ENCODE measurements at regions not wholly inside any gene's neighbourhood (a gene's known extent, or its start where the extent isn't known, plus 50 kb on each side); places are given as distances from the start of the nearest gene placed in this dataset.
"Not testable (repeated sequence)": the region's sequence is repeated elsewhere in the genome, so short reads cannot be mapped to it uniquely, and the experiment has no call there.

DNA sequence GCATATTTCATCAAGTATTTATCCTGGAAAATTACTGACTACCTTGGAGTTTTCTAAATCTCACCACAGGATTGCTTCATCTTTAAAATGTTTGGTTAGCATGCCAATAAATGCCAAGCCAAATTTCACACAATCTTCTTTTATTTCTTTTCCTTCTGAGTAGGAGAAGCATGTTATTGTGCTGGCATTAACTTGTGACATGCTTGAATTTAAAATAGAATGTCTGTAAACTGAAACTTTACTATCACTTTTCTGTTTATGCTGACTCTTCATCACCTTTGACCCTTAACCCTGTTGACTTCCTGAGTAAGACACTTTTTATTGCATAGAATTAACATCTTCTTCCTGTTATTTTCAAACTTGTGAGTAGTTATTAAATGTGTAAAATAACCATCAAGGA, 56.2 kb upstream of the LRRTM4 start:
- no peak for DNase-seq

DNA sequence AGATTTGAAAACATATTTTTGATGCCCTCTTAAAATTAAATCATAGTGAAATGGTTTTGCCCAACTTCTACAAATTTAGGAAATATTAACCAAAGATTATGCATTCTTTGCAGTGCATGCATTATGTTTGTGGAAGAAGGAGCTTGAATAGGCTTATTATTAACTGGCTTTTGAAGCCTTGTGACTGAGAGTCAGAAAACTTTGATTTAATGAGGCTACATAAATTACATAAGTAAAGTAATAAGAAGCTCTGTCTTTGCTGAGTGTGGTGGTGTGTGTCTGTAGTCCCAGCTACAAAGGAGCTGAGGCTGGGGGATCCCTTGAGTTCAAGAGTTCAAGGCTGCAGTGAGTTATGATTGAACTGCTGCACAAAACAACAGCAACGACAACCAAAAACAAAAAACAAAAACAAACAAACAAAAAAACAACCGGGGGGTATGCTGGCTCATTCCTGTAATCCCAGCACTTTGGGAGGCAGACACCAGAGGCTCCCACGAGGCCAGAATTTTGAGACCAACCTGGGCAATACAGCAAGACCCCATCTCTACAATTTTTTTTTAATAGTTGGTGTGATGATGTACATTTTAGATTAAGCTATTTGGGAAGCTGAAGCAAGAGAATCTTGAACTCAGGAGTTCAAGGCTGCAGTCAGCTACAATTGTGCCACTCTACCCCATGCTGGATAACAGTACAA, 57.0 kb upstream of the LRRTM4 start:
- no peak for DNase-seq

DNA sequence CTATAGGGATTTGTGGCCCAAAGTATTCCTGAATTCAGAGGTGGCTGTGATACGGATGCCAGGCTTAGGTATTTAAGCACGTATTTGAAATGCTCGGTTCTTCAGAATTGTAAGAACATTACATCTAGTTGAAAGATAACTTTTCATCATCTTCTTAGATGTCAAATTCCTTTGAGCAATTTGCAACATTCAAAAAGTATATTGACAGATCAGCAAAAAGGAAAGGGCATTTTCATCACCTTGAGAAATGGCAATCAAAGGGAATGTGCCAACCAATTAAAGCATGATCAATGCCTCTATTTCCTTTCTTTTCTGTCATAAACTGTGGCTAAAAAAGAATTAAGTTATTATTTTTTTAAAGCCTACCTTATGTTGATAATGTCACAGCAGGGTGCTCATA, 66.3 kb upstream of the LRRTM4 start:
- no peak for DNase-seq

DNA sequence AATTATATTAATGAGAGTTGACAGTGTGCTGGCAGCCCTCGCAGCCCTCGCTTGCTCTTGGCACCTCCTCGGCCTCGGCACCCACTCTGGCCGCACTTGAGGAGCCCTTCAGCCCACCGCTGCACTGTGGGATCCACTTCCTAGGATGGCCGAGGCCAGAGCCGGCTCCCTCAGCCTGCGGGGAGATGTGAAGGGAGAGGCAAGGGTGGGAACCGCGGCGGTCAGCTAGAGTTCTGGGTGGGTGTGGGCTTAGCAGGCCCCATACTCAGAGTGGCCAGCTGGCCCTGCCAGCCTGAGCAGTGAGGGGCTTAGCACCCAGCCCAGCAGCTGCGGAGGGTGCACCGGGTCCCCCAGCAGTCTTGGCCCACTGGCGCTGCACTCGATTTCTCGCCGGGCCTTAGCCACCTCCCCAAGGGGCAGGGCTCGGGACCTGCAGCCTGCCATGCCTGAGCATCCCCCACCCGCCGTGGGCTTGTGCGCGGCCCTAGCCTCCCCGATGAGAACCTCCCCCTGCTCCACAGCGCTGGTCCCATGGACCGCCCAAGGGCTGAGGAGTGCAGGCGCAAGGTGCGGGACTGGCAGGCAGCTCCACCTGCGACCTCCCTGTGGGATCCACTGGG, 68.2 kb upstream of the LRRTM4 start:
- no peak for DNase-seq

DNA sequence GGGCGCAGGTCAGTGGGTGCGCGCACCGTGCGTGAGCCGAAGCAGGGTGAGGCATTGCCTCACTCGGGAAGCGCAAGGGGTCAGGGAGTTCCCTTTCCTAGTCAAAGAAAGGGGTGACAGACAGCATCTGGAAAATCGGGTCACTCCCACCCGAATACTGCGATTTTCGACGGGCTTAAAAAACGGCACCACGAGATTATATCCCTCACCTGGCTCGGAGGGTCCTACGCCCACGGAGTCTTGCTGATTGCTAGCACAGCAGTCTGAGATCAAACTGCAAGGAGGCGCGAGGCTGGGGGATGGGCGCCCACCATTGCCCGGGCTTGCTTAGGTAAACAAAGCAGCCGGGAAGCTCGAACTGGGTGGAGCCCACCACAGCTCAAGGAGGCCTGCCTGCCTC, 70.8 kb upstream of the LRRTM4 start:
- DNase-seq: not testable (repeated sequence)

DNA sequence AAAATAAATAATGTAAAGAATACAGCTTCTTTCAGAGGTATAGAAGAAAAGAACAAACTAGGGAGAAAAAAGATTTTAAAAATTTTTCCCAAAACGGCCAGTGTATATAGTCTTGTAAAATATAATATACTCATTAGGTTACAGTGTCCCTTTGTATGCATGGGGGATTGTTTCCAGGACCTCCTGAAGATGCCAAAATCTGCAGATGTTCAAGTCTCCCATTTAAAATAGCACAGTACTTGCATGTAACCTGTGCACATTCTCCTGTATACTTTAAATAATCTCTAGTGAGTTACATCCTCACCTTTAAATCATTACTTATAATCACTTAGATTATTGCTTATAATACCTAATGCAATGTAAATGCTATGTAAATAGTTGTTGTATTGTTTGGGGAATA, 80.6 kb upstream of the LRRTM4 start:
- DNase-seq: no peak

DNA sequence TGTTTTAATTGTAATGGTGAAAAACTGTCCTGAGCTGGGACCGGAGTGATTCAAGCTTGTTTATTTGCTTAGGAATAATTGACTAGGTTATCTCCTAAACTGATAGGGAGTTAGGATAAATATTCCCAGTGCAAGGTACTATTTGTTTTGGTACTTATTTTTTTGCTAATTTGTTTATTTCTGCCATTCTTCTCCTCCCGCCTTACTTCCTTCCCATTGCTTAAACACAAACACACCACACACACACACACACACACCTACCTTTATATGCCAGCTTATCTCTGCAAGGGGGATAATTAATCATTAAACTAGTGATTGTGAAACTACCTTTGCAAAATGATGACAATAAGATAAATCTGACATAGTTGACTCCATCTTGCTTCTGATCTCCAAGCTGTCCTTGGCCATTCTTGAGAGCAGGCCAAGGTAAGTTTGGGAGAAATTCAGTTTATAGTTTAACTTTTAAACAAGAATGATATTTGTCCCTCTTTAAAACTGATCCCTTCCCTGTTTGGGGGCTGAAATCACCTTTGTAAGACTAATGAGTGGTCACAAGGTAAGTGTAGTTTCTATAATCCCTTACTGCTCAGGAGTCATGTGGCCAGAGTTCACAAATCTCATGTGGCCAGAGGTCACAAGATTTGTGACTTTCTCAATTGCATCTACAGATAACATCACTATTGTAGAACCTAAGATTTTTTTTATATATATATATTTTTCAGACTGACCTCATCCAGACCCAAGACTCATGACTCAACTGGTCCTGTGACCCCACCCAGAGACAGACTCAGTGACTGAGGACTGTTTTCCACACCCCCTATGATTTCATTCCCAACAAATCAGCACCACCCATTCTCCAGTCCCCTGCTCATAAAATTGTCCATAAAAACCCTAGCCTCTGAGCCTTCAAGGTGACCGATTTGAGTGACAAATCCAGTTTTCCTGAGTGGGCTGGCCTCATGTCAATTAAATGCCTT, 83.1 kb upstream of the LRRTM4 start:
- DNase-seq: no peak

DNA sequence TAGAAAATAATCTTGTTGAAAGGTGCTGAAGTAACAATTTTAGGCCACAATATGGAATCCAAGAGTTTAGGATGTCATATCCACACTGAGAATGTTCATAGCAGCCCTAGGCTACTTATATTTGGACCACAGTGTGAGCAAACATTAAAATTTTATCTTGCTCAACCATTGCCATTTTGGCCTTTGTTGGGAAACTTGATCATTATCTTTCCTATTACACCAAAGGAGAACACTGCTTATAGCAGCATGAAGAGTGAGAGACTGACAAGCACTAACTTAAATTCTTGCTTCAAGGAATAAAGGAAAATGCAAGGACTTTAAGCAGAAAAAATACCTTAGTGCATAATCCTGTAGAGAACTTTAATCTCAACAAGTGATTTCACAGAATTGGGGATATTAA, 86.3 kb upstream of the LRRTM4 start:
- DNase-seq: no peak

DNA sequence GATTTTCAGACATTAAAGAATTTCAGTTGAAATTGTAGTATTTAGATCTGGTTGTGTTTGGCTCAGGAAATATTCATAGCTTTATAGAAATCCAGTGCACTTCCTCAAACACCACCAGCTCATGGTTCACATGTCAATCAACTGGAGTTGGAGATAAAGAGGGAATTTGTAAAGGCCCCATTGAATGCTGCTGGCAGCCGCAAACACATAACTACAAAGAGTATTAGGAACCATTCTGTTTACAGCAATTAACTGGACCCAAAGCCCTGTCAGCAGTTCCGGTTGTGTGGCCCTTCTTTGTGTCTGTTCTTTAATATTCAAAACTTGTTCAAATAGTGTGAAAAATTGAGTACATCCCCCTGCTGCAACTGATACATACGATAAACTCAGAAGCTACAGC, 107.4 kb upstream of the LRRTM4 start:
- no peak for DNase-seq

DNA sequence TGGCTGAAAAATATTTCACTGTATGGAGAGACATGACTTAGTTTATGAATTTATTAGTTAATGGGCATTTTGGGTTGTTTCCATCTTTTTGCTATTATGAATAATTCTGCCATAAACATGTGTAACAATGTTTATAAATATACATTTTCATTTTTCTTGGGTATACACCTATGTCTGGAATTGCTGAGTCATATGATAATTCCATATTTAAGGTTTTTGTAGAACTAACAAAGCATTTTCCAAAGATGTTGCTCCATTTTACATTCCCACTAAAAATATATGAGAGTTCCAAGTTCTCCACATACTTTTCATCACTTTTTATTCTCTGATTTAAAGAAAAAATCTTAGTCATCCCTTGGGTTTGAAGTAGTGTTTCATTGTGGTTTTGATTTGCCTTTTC, 108.8 kb upstream of the LRRTM4 start:
- no peak for DNase-seq

DNA sequence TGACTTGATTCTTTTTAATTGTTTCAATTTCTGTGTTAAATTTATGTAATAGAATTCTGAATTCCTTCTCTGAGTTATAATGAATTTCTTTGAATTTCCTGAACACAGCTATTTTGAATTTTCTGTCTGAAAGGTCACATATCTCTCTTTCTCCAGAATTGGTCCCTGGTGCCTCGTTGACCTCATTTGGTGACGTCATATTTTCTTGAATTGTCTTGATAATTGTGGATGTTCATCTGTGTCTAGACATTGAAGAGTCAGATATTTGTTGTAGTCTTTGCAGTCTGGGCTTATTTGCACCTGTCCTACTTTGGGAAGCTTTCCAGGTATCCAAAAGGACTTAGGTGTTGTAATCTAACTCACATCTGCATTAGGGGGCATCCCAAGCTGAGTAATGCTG, 111.4 kb upstream of the LRRTM4 start:
- no peak for DNase-seq

DNA sequence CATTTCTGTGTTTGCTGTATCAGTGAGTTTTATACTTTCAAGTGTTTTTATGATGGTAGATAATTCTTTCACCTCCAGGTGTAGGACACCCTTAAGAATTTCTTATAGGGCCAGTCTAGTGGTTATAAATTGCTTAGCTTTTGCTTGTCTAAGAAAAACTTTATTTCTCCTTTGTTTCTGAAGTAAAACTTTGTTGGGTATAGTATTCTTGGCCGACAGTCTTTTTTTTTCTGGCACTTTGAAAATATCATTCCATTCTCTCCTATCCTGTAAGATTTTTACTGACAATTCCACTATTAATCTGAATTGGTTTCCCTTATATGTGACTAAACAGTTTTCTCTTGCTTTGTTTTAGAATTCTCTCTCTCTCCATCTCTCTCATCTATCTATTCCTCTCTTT, 118.7 kb upstream of the LRRTM4 start:
- no peak for DNase-seq

DNA sequence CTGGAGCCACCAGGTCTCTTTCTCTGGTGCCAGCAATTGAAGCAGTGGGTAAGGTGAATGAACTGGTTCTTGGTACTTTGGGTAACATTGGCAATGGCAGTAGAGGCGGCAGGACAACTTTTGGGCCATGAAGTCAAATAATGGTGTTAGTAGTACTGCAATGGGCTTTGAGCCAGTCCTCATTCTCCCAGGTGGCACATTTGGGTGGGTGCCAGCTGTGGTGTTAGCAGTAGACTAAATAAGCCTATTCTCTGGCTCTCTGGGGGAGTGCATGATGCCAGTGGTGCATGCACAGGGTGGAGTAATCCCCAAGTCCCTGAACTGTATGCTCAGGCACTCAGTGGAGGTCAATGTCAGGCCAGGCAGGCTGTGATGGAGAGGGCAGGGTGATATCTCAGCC, 120.2 kb upstream of the LRRTM4 start:
- no peak for DNase-seq

DNA sequence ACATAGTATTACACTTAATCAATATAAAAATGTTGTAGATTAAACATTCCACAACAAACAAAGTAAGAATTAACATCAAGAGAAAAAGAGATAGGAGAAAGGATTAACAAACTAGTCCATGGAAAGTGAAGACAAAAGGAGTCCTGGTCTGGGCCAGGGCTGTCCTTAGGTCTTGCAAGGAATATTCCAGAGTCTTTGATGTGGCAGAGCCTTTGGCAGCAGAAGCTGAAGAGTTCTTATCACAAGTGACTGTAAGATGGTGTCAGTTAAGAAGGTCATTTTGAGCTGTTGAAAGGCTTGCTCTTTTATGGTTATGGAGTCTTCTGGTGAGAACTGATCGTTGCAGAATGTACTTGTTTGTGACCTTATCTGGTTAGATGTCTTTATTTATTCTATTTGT, 127.7 kb upstream of the LRRTM4 start:
- DNase-seq: no peak

DNA sequence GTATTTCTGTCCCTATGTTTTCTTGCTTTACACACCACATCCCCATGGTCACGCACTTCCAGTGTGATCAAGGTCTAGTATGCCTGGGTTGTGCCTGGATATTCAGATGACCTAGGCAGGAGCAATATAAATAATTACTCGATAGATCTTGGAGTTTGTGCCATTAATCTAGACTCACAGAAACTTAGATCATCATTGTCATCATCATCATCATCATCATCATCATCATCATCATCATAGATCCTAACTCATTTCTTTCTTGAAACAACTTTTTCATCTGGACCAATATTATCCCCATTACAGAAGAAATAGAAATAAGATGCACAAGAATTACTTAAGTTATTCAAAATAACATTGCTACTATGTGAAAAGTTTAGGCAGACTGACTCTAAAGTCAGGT, 130.3 kb upstream of the LRRTM4 start:
- DNase-seq: no peak

DNA sequence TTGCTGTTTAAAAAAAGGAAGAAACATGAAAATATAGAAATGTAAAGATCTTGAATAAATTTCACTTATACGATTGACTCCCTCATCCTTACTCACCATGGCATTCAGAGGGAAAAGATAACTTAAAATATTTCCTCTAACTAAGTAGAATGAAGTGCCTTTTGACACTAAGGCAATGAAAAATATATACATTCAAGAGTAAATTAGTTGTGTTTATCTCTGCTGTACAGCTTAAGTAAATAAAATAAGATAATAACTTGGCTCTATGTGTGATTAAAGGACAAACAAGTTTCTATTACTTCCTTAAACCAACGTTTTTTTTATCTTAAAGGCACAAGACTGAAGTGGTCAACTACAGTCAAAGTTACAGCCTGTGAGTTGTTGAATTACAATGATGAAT, 142.3 kb upstream of the LRRTM4 start:
- DNase-seq: no peak

DNA sequence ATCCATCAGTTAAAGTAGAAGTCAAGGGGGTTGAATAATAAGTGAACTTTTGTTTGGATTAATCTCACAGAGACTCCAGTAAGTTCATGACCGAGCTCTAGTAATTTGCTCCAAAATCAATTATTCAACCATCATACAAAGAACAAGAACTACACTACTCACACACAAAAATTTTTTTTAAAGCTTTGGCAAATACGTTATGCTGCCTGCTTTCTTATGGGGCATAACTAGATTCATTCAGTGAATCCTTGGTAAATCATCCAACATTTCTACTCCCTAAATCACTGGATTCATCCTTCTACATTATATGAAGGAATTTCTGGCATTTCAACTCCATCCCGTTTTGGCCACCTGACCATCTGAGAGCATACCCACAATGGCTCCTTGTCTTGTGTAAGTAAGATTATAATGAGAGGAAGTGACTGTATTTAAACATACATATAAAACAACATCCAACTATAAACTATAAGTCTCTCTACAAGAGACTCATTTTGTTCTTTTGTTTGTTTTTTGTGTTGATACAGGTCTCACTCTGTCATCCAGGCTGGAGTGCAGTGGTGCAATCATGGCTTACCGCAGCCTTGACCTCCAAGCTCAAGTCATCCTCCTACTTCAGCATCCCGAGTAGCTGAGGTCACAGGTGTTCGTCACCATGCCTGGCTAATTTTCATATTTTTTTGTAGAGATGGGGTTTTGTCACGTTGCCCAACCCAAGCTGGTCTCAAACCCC, 144.2 kb upstream of the LRRTM4 start:
- no peak for DNase-seq

DNA sequence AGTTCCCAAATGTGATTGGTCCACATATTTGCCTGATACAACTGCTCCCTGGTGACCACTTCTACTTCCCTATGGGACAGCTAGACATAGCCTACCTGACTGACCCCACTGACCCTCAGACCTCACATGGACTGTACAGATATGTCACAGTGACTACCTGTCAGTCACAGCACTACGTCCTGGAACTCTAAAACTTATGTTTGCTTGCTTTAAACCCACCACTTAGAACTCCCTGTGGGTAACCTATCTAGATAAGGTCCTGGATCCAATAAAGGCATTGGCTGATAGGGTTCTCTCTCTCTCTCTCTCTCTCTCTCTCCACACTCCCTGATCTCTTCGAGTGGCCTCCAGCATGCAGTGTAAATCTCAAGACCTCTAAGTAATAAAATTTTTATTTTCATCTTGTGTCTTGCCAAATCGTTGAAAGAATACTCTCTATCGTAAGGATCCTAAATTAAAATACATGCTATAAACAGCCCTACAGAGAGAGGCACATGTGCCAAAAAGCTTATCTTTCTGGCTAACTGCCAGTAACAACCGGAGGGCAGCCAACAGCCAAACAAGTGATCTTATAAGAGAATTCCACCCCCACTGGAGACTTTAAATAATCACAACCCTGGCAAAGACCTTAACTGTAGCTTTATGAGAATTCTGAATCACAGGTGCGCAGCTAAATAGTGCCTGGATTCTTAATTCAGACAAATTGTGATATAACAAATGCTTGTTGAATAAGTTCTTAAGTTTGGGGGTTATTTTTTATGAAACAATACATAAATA, 162.6 kb upstream of the LRRTM4 start:
- not testable (repeated sequence) for DNase-seq

DNA sequence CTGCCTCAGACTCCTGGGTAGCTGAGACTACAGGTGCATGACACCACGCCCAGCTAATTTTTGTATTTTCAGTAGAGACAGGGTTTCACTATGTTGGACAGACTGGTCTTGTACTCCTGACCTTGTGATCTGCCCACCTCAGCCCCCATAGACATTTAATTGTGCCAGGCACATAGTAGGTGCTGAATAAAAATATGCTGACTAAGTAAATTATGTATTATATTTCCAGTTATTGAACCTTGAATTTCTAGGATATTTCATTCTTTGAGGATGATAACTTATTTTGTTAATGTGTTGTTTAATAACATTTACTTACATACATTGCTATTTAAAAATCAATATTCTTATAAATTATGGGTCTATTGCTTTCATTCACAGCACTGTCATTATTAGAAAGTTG, 190.4 kb upstream of the LRRTM4 start:
- no peak for DNase-seq

DNA sequence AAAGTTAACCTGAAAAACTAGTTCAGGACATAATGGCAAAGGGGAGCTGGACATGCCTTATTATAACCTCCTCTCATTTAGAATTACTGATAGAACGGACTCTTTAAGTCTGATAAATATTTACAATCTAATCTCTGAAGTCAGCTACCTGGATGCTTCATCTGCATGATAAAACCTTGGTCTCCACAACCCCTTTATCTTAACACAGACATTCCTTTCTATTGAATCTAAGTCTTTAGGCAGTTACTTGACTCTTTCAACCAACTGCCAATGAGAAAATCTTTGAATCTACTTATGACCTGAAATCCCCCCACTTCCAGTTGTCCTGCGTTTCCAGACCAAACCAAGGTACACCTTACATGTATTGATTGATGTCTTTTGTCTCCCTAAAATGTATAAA, 191.2 kb upstream of the LRRTM4 start:
- no peak for DNase-seq

DNA sequence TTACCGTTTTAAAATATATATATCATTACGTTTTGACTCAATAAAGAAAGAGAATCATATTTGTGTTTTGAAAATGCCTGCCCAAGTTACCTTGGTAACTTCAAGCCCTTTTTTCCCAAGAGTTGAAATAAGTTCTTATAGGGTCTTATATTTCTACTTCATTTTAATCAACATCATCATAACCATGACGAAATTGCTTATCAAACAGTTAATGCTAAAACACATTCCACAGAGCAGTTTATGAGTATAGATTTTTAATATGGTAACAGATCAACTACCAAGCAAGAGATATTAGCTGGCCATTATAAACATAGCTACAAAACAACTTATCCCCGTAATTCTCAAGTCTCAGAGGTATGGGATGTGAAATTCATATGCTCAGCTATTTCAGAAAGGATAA, 197.9 kb upstream of the LRRTM4 start:
- no peak for DNase-seq

DNA sequence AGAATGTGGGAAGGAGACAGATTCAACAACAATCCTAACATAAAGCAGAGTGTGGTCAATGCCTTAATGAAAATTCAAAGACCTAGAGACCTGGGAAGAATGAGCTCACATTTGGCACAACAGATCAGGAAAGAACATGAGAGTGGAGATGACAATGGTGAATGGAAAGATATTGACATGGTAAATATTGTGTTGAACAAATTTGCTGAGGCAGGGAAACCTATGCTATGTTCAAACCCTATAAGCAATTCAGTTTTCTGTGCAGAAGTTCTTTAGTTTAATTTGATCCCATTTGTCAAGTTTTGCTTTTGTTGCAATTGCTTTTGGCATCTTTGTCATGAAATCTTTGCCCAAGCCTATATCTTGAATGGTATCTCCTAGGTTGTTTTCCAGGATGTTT, 199.4 kb upstream of the LRRTM4 start:
- no peak for DNase-seq
